Heart left ventricle (tissue), 13 donors: ENCODE measurements at regions not wholly inside any gene's neighbourhood (a gene's known extent, or its start where the extent isn't known, plus 50 kb on each side); places are given as distances from the start of the nearest gene placed in this dataset.

Experiments used
- CTCF ChIP-seq, 12 donors: fragments of 200-600 bp; sonication (generic) in 4 of 12; IDR thresholded peaks; one replicate each; pipeline versions ENCODE4 v1.5.0 to v1.8.0; 2018 to 2022; ENCODE audit warnings: antibody characterized with exemption in 12 of 12, mild to moderate bottlenecking in 5 of 12
- POLR2A ChIP-seq, 2 donors: fragments of 450-650 bp; IDR thresholded peaks; one replicate each; pipeline ENCODE4 v1.6.1; 2017; ENCODE audit warnings: antibody characterized with exemption in 2 of 2, mild to moderate bottlenecking in 2 of 2, moderate library complexity in 2 of 2
- donor health status: ischemic (EF 13 %, LVEDD 7.1; RV severe dilation, severe dysfunction).
- donor health status: DM: no; HTN: yes; CAD: no.
- donor health status: DM: no; HTN: no; CAD: no.
- donor health status: ischemic (EF 25% LVEDD 6.9; RV normal size, moderate dysfunction).
- donor health status: ischemic (EF 25% LVEDD 5.7; RV mildly dilated, moderate dysfunction).
- donor health status: ischemic (EF 35%, LVEDD 5.7; RV mildly dilated, moderate dysfunction).
- donor health status: nonischemic (EF 11% LVEDD 7.7; RV severe dilation, severe dysfunction).
- donor health status: DM: yes; HTN: yes; CAD: no.
- donor health status: PGD.
- donor health status: ischemic (EF 29% LVEDD 5.4; RV normal size, mild dysfunction).
- donor health status: nonischemic (EF 23%, LVEDD 6.1; RV moderate dilation, normal function).

DNA sequence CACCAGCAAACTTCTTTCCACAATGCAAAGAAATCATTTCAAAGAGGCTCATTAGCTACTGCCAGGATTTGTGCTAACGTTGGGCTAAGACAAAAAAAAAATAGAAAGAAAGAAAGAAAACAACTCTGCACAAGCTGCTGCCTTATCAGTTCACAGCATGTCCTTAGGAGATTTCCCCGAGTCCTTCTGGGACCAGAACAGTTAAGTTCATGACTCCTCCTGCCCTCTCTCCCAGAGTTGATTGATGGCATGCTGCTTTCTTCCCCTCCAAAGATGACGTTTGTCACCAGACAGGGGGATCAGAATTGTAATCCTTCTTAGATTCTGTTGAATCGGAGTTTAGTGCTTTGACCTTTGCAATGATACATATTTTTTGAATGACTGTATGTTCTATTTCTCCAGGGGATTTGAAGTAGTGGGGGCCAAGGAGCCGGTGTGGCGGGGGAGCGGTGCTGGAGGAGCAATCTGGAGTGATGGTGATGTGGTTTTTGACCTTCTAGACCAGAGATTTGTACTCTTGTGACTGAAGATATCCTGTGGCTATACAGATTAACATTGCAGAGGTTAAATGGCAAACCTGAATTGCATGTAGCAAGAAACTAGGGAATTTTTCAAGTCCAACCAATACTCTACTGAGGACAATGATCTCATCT, 409.2 kb upstream of the TMPO start:
- TF ChIP-seq CTCF (IDR thresholded peaks at IDR 0.05) = no peak
- no peak for TF ChIP-seq POLR2A (IDR thresholded peaks at IDR 0.05)
